Thoracic aorta (tissue), 2 donors: ENCODE measurements at regions not wholly inside any gene's neighbourhood (a gene's known extent, or its start where the extent isn't known, plus 50 kb on each side); places are given as distances from the start of the nearest gene placed in this dataset.

ENCODE experiments used
- ATAC-seq: fragments of 150-250 bp; one replicate; pipeline ENCODE4 v1.8.0; 2017; ENCODE audit warnings: low read depth; ENCODE audit not compliant: insufficient number of reproducible peaks, low FRiP score
- DNase-seq: peaks from one replicate; pipeline ENCODE4 v3.0.0-alpha.2; 2020; ENCODE audit warnings: low spot score
- H3K27ac ChIP-seq, 2 donors: fragments of 200-600 bp; sonication (generic); 1 replicate in 1 of 2; 2 replicates in 1 of 2; pipeline ENCODE4 v1.5.1; 2016; ENCODE audit warnings: mild to moderate bottlenecking in 2 of 2, moderate library complexity in 2 of 2
- H3K27me3 ChIP-seq: fragments of 200-600 bp; sonication (generic); replicated peaks from 2 replicates; pipeline ENCODE4 v1.6.0; 2016; ENCODE audit warnings: mild to moderate bottlenecking; ENCODE audit not compliant: insufficient read depth
- H3K36me3 ChIP-seq: fragments of 200-600 bp; sonication (generic); one replicate; pipeline ENCODE4 v1.5.1; 2016
- H3K4me1 ChIP-seq, 2 donors: fragments of 200-600 bp; sonication (generic); 1 replicate in 1 of 2; 2 replicates in 1 of 2; pipeline versions ENCODE4 v1.5.1 to v1.6.0; 2016; ENCODE audit warnings: low read depth in 2 of 2, mild to moderate bottlenecking in 1 of 2; ENCODE audit not compliant: control insufficient read depth in 1 of 2
- H3K4me3 ChIP-seq: fragments of 200-600 bp; sonication (generic); 2 replicates; pipeline ENCODE4 v1.5.1; 2016; ENCODE audit warnings: mild to moderate bottlenecking
- H3K9me3 ChIP-seq: fragments of 200-600 bp; sonication (generic); 2 replicates; pipeline ENCODE4 v1.5.1; 2016
- TF ChIP-seq, protein P1 (sequence below): fragments of 200-600 bp; sonication (generic); IDR thresholded peaks from one replicate; pipeline ENCODE4 v1.5.1; 2019; ENCODE audit warnings: antibody characterized with exemption

DNA sequence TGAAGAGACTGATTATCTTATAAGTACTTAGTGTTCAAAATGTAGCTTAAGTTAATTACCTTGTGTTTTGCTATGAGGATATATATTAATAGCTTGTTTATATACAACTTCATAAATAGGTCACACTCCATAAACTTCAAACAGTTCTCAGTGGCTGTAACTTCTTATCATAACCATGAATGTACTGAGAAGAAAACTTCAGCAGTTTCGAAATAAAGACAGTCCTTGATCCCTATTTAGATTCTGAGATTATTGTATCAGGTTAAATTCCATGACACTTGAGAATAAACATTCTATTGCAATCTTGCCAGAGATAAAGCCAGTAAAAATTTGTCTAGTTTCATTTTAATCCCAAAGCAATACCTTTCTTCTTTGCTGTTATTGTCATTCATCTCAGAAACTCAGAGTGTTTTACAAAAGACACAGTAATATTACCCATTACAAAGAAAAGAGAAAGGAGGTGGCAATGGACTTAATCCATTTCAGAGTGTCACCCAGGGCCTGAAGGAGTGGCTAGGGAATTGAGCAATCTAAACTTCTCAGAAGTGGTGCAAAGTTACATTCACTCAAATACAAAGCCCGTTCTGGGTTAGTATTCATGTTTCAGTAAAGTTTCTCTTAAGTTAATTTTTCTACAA is 403.6 kb downstream of the SEMA3D start:
- H3K4me1 ChIP-seq: peaks cover 0 to 6% of the 10 kb centered on the region in 2 donors
- no peaks in the 10 kb centered on the region for H3K27me3 ChIP-seq
- no peaks in the 10 kb centered on the region for H3K9me3 ChIP-seq
- H3K4me3 ChIP-seq: no peak overlapping the region
- DNase-seq (no peak), ATAC-seq (no peak)
- TF ChIP-seq, protein P1, sequence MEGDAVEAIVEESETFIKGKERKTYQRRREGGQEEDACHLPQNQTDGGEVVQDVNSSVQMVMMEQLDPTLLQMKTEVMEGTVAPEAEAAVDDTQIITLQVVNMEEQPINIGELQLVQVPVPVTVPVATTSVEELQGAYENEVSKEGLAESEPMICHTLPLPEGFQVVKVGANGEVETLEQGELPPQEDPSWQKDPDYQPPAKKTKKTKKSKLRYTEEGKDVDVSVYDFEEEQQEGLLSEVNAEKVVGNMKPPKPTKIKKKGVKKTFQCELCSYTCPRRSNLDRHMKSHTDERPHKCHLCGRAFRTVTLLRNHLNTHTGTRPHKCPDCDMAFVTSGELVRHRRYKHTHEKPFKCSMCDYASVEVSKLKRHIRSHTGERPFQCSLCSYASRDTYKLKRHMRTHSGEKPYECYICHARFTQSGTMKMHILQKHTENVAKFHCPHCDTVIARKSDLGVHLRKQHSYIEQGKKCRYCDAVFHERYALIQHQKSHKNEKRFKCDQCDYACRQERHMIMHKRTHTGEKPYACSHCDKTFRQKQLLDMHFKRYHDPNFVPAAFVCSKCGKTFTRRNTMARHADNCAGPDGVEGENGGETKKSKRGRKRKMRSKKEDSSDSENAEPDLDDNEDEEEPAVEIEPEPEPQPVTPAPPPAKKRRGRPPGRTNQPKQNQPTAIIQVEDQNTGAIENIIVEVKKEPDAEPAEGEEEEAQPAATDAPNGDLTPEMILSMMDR: no peak
- H3K27ac ChIP-seq: no peak overlapping the region
- no peaks in the 10 kb centered on the region for H3K36me3 ChIP-seq

GRCh38 chr7:84781838-84782237 is 405.0 kb downstream of the SEMA3D start:
- ATAC-seq (no peak), DNase-seq (no peak)
- Histone ChIP-seq H3K36me3 (no peaks in the 10 kb centered on the region), H3K27me3 (no peaks in the 10 kb centered on the region), H3K4me3 (no peak overlapping the region), H3K9me3 (no peaks in the 10 kb centered on the region), H3K27ac (no peak overlapping the region), H3K4me1 (peaks cover 0 to 6% of the 10 kb centered on the region in 2 donors)
- TF ChIP-seq, protein P1: no peak

DNA sequence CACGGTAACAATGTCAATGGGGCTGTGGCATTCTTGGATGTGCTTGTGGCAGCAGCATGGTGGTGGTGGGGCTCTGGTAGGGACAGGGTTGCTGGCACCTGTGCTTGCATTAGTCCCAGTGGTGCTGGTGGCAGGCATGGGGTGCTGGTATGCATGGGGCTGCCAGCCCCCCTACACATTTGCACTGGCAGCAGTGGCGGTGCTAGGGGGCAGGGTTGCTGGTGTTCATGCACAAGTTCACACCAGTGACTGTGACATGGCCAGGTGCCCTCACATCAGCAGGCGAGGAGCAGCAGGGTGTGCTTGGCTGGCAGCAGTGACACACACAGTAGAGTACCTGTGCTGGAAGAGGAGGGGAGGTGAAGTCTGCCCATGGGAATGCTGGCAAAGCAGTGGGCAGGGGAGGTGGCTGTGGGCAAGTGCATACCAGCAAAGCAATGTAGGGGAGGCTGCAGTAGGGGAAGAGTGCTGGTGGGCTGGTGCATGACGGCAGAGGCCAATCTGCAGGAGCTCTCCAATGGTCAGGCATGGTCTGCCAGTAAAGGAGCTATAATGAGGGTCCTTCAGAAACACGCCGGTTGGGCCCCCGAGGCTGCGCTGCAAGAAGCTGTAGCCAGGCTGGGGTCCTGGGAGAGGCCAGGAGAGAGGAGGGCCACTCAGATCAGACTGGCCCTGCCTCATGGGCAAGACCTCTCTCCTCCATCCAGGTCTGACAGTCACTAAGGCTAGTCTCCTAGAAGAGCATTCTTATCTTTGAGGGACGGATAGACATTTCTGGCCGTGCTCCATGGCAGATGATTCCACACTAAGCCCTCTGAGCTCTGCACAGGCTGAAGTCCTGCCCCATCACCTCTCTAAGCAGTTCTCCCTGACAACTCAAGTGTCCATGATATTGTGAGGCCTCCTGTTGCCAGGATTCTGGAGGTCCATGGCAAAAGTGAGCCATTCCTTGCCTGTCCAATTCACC is 406.4 kb downstream of the SEMA3D start:
- Histone ChIP-seq H3K9me3 (no peaks in the 10 kb centered on the region), H3K36me3 (no peaks in the 10 kb centered on the region), H3K4me1 (peaks cover 0 to 6% of the 10 kb centered on the region in 2 donors), H3K4me3 (no peak overlapping the region), H3K27me3 (no peaks in the 10 kb centered on the region), H3K27ac (no peak overlapping the region)
- TF ChIP-seq, protein P1: no peak
- no peak for DNase-seq
- no peak for ATAC-seq

- TF ChIP-seq, protein P1: no peak
- ATAC-seq (no peak), DNase-seq (no peak)
- no peaks in the 10 kb centered on the region for H3K9me3 ChIP-seq
- H3K4me3 ChIP-seq: no peak overlapping the region
- no peak overlapping the region for H3K27ac ChIP-seq
- H3K27me3 ChIP-seq: no peaks in the 10 kb centered on the region
- H3K36me3 ChIP-seq: no peaks in the 10 kb centered on the region
- H3K4me1 ChIP-seq: no peaks in the 10 kb centered on the region
Measured at GRCh38 chr7:84757761-84758160, 429.1 kb downstream of the SEMA3D start.

DNA sequence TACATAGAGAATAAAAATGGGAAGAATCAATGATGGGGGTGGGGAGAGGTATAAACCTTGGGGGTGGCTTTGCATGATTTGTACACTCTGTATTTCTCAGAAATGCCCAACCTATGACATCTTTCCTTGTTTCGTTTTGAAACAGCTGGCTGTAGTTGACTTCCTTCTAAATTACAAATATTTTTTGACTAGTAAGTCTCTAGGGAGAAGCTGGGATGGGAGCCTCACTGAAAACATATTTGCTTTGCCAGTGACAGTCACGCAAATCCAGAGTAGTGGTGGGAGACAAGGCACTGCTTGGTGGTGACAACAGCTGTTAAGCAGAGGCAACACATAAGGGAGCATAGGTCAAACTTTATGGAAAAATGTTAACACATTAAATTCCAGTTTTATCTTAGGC is 440.5 kb downstream of the SEMA3D start:
- Histone ChIP-seq H3K27me3 (no peaks in the 10 kb centered on the region), H3K9me3 (no peaks in the 10 kb centered on the region), H3K4me3 (no peak overlapping the region), H3K4me1 (peaks cover 0 to 10% of the 10 kb centered on the region in 2 donors), H3K27ac (no peak overlapping the region), H3K36me3 (no peaks in the 10 kb centered on the region)
- ATAC-seq (no peak), DNase-seq (no peak)
- TF ChIP-seq, protein P1: no peak
